ENCODE measurements at regions not wholly inside any gene's neighbourhood (a gene's known extent, or its start where the extent isn't known, plus 50 kb on each side); places are given as distances from the start of the nearest gene placed in this dataset.

- in situ Hi-C loops (cut with MboI) (no loop called here), intact Hi-C loops (cut with micrococcal nuclease; ENCODE audit: unreplicated experiment) (no loop called here)
- Histone ChIP-seq H4K20me1 (ENCODE audit: control insufficient read depth, insufficient read depth) (no peaks in the 10 kb centered on the region), H3K9me3 (replicated peaks; ENCODE audit: control insufficient read depth, insufficient read depth, low read length) (no peaks in the 10 kb centered on the region), H2AFZ (ENCODE audit: control insufficient read depth, low read depth, low read length) (no peak overlapping the region), H3K4me3 (no peak overlapping the region), H3K9ac (ENCODE audit: control insufficient read depth, insufficient read depth, low read length) (no peak overlapping the region), H3K27me3 (replicated peaks in 1 of 2; ENCODE audit: control insufficient read depth in 2 of 2, insufficient read depth in 2 of 2, low read length in 1 of 2) (no peaks in the 10 kb centered on the region), H3K36me3 (ENCODE audit: control insufficient read depth in 2 of 2, insufficient read depth in 2 of 2, low read length in 1 of 2) (no peaks in the 10 kb centered on the region), H3K4me2 (ENCODE audit: control insufficient read depth, insufficient read depth) (no peak overlapping the region), H3K79me2 (ENCODE audit: control insufficient read depth, insufficient read depth, low read length) (no peaks in the 10 kb centered on the region), H3K4me1 (ENCODE audit: control insufficient read depth, insufficient read depth, low read length) (no peaks in the 10 kb centered on the region), H3K27ac (ENCODE audit: control insufficient read depth, insufficient read depth) (no peak overlapping the region)
- 43% methylated on average over 1 of the region's 1 CpG for WGBS (ENCODE audit: insufficient coverage, insufficient replicate concordance, low lambda C conversion rate, missing lambda C conversion rate)
- TF ChIP-seq ZBED1 (IDR thresholded peaks at IDR 0.05; ENCODE audit: borderline replicate concordance) = no peak
- no peak for TF ChIP-seq HSF1 (IDR thresholded peaks at IDR 0.05; ENCODE audit: low read depth, low read length)
- no peak for TF ChIP-seq CEBPB (IDR thresholded peaks at IDR 0.05; ENCODE audit: borderline replicate concordance in 1 of 2, low read depth in 2 of 2, low read length in 2 of 2)
- TF ChIP-seq RELA (IDR thresholded peaks at IDR 0.05; ENCODE audit: borderline replicate concordance, partially characterized antibody) = no peak
- no peak for TF ChIP-seq SIN3A (IDR thresholded peaks at IDR 0.05; ENCODE audit: low read depth, low read length)
- TF ChIP-seq CREM (IDR thresholded peaks at IDR 0.05; ENCODE audit: low read depth) = no peak
- no peak for TF ChIP-seq GATAD2B (conservative IDR thresholded peaks at IDR 0.05; ENCODE audit: low read depth)
- TF ChIP-seq NRF1 (conservative IDR thresholded peaks at IDR 0.05; ENCODE audit: low read depth, low read length) = no peak
- TF ChIP-seq SREBF1 (IDR thresholded peaks at IDR 0.05; ENCODE audit: low read length) = no peak
- no peak for TF ChIP-seq BHLHE40 (IDR thresholded peaks at IDR 0.05; ENCODE audit: borderline replicate concordance in 1 of 2, low read depth in 2 of 2, low read length in 1 of 2)
- no peak for TF ChIP-seq BCL3 (IDR thresholded peaks at IDR 0.05; ENCODE audit: borderline replicate concordance, insufficient read depth, low read depth, low read length, poor library complexity, severe bottlenecking)
- no peak for TF ChIP-seq KAT2A (conservative IDR thresholded peaks at IDR 0.05; ENCODE audit: control insufficient read depth, low read depth, low read length)
- ATAC-seq (no peak), DNase-seq (ENCODE audit: low read depth, low spot score) (no peak), FAIRE-seq (no peak)
- ChIA-PET SMC1A (ENCODE audit: uncharacterized antibody, unreplicated experiment) (interaction anchor here (0.6 kb wide), 1 partner anchor 560 kb away, joined by 3 read pairs; no protein-coding TSS in a partner anchor), CTCF (no interaction called here), POLR2A (no interaction called here), RAD21 (ENCODE audit: unreplicated experiment) (no interaction called here)
- no TSS peak for BruUV-seq (replicated peaks)
These were observed 330.1 kb upstream of the PRICKLE1 start for GRCh38 chr12:42919691-42920090.

All from GM12878 (cell line).